Transverse colon (tissue), 4 donors: ENCODE measurements at regions not wholly inside any gene's neighbourhood (a gene's known extent, or its start where the extent isn't known, plus 50 kb on each side); places are given as distances from the start of the nearest gene placed in this dataset.

Experiments
- DNase-seq: peaks from one replicate; pipeline ENCODE4 v3.0.0-alpha.2; 2019
- H3K27ac ChIP-seq, 4 donors: fragments of 200-600 bp; sonication (generic); 2 replicates each; pipeline ENCODE4 v1.5.1; 2016 to 2018; ENCODE audit warnings: inconsistent platforms in 4 of 4
- H3K27me3 ChIP-seq: fragments of 200-600 bp; sonication (generic); 2 replicates; pipeline ENCODE4 v1.5.1; 2017; ENCODE audit warnings: inconsistent platforms
- H3K36me3 ChIP-seq, 4 donors: fragments of 200-600 bp; sonication (generic); 2 replicates each; pipeline ENCODE4 v1.5.1; 2017 to 2019; ENCODE audit warnings: inconsistent platforms in 4 of 4
- H3K4me1 ChIP-seq, 4 donors: fragments of 200-600 bp; sonication (generic); 2 replicates each; pipeline ENCODE4 v1.5.1; 2017 to 2020; ENCODE audit warnings: inconsistent platforms in 4 of 4
- H3K4me3 ChIP-seq, 4 donors: fragments of 200-600 bp; sonication (generic); 1 replicate in 1 of 4; 2 replicates in 3 of 4; pipeline versions ENCODE4 v1.5.1 to v1.6.1; 2017 to 2019; ENCODE audit warnings: inconsistent platforms in 4 of 4
- H3K9me3 ChIP-seq, 2 donors: fragments of 200-600 bp; sonication (generic); 2 replicates each; pipeline ENCODE4 v1.5.1; 2017 to 2019; ENCODE audit warnings: inconsistent platforms in 2 of 2
- EP300 ChIP-seq: sonication (generic); formaldehyde crosslinking; IDR thresholded peaks from one replicate; pipeline ENCODE4 v1.6.1; 2017; ENCODE audit warnings: antibody characterized with exemption, low read depth
- POLR2A ChIP-seq: fragments of 450-650 bp; IDR thresholded peaks from one replicate; pipeline ENCODE4 v1.6.1; 2016; ENCODE audit warnings: antibody characterized with exemption, mild to moderate bottlenecking, moderate library complexity
- POLR2AphosphoS5 ChIP-seq, 3 donors: sonication (generic); formaldehyde crosslinking; IDR thresholded peaks; one replicate each; pipeline ENCODE4 v1.6.1; 2016; ENCODE audit warnings: antibody characterized with exemption in 3 of 3
- WGBS, 2 donors: methylation state at CpG; one replicate each; pipeline ENCODE4 v1.1.5; 2018; ENCODE audit warnings: low coverage in 1 of 2; 5-methylcytosine and 5-hydroxymethylcytosine counted together
- in situ Hi-C, 4 donors: fragments of 200-750 bp; cut with MboI; loops; one replicate each; pipeline versions ENCODE4 v1.15.0 to v1.15.1; 2017; ENCODE audit warnings: low sequenced_read_pairs in 3 of 4, low pct_ligation_motif_present in 1 of 4, low pct_unique_long_range_greater_than_20kb in 1 of 4
- intact Hi-C: fragments of 100-400 bp; cut with DNase I; formaldehyde crosslinking; loops from one replicate; pipeline ENCODE4 v1.15.1; 2023; ENCODE audit warnings: low total_unique reads
- TF ChIP-seq, protein P1 (sequence below), 5 experiments: fragments of 200-600 bp in 3 of 5; fragments of 450-650 bp in 2 of 5; sonication (generic) in 3 of 5; IDR thresholded peaks; 1 replicate in 2 of 5; 2 replicates in 3 of 5; pipeline ENCODE4 v1.5.1; 2016 to 2017; ENCODE audit warnings: antibody characterized with exemption in 5 of 5, inconsistent platforms in 3 of 5, mild to moderate bottlenecking in 2 of 5, moderate library complexity in 1 of 5

DNA sequence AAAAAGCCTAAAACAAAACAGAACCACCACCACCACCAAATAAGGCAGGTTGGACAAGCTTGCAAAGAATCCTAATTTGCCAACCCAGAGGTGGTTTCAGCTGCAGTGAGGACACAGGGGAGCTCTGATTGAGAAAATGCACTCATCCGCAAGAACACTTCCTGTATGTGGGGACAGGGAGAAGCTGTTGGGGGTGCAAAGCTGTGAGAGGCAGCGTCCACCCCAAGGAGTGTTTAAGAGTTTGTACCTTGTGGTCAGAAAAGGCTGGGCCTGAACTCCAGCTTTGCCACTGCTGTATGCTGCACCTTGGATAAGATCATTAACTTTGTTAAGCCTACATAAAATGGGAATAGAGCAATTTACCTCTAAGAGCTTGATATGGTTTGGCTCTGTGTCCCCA, 511.7 kb downstream of the BNC2 start:
- H3K4me3 ChIP-seq = no peak overlapping the region
- no peaks in the 10 kb centered on the region for H3K27me3 ChIP-seq
- no peaks in the 10 kb centered on the region for H3K9me3 ChIP-seq
- in situ Hi-C loops (no loop called here), intact Hi-C loops (no loop called here)
- H3K27ac ChIP-seq = no peak overlapping the region
- TF ChIP-seq, protein P1, sequence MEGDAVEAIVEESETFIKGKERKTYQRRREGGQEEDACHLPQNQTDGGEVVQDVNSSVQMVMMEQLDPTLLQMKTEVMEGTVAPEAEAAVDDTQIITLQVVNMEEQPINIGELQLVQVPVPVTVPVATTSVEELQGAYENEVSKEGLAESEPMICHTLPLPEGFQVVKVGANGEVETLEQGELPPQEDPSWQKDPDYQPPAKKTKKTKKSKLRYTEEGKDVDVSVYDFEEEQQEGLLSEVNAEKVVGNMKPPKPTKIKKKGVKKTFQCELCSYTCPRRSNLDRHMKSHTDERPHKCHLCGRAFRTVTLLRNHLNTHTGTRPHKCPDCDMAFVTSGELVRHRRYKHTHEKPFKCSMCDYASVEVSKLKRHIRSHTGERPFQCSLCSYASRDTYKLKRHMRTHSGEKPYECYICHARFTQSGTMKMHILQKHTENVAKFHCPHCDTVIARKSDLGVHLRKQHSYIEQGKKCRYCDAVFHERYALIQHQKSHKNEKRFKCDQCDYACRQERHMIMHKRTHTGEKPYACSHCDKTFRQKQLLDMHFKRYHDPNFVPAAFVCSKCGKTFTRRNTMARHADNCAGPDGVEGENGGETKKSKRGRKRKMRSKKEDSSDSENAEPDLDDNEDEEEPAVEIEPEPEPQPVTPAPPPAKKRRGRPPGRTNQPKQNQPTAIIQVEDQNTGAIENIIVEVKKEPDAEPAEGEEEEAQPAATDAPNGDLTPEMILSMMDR (IDR thresholded peaks at IDR 0.05) = no peak
- no peak for TF ChIP-seq POLR2AphosphoS5 (IDR thresholded peaks at IDR 0.05)
- no peak for TF ChIP-seq POLR2A
- no peak for TF ChIP-seq EP300
- WGBS, 2 donors = 77% methylated on average over 2 of the region's 2 CpGs; no CpG with 5 or more reads in 1 of the 2 donors
- DNase-seq = no peak
- no peaks in the 10 kb centered on the region for H3K4me1 ChIP-seq
- H3K36me3 ChIP-seq = no peaks in the 10 kb centered on the region
